GM10248 (cell line): ENCODE measurements at regions not wholly inside any gene's neighbourhood (a gene's known extent, or its start where the extent isn't known, plus 50 kb on each side); places are given as distances from the start of the nearest gene placed in this dataset.

Experiments used
- CTCF ChIA-PET: fragments of 300-600 bp; sonication (Branson Sonifier 250); formaldehyde crosslinking; extraction: SDS; loops from one replicate; lab custom pipeline; 2021; ENCODE audit warnings: antibody characterized with exemption; lab: Yijun Ruan, JAX
- POLR2A ChIA-PET: fragments of 350-650 bp; sonication (Branson Sonifier 250); formaldehyde crosslinking; extraction: SDS; loops from one replicate; lab custom pipeline; 2020; ENCODE audit warnings: antibody characterized with exemption; lab: Yijun Ruan, JAX
- DNase-seq: peaks from one replicate; pipeline ENCODE4 v3.0.0; 2012; ENCODE audit errors: extremely low spot score
- CTCF ChIP-seq: IDR thresholded peaks from 2 replicates; pipeline ENCODE4 v1.5.1; 2012; ENCODE audit warnings: mild to moderate bottlenecking, low read depth; ENCODE audit errors: extremely low read depth, missing control alignments, control extremely low read depth

GRCh38 chr2:12858786-12859185 lies 142.1 kb downstream of the TRIB2 start:
- no peak for DNase-seq
- CTCF ChIA-PET = no interaction called here
- TF ChIP-seq CTCF = no peak
- POLR2A ChIA-PET = no interaction called here

DNA sequence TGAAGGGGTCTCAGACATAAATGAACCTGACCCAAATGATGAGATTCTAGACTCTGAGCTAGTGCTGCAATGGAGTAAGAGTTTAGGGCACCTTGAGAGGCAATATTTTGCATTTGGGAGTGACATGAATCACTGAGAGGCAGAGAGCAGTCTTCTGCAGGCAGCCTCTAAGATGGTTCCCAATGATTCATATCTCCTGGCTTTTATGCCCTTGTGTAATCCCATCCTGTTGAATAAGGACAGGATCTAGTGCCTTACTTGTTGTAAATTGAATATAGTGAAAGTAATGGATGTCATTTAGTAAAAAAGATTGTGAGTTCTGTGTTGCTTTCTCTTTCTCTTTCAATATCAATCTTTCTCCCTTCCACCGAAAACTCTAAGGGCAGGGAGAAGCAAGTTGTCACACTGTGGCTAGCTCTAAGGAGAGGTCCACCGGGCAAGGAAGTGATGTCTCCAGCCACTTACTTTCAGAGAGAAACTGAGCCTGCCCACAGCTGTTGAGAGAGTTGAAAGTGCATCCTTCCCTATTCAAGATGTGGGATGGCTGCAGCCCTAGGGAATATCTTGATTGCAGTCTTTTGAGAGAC lies 144.7 kb downstream of the TRIB2 start:
- ChIA-PET CTCF (no interaction called here), POLR2A (no interaction called here)
- TF ChIP-seq CTCF = no peak
- DNase-seq = no peak

GRCh38 chr2:12862541-12862940 lies 145.8 kb downstream of the TRIB2 start:
- POLR2A ChIA-PET = no interaction called here
- CTCF ChIA-PET = no interaction called here
- no peak for DNase-seq
- TF ChIP-seq CTCF = no peak

DNA sequence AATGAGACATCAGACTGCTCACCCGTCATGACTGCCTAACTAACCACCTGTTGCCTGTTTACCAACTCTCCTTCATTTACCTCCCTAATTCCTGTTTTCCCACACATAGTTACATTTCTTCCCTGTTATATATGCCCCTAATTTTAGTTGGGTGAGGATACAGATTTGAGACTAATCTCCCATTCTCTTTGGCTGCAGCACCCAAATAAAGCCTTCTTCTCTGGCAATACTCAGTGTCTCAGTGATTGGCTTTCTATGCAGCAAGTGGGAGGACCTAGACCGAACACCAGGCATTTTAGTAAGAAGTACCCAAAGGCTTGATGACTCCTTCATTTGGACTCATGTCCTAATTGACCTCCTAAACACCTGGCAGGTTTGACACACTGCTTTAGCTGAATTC lies 147.2 kb downstream of the TRIB2 start:
- ChIA-PET POLR2A (no interaction called here), CTCF (no interaction called here)
- TF ChIP-seq CTCF = no peak
- DNase-seq = no peak

DNA sequence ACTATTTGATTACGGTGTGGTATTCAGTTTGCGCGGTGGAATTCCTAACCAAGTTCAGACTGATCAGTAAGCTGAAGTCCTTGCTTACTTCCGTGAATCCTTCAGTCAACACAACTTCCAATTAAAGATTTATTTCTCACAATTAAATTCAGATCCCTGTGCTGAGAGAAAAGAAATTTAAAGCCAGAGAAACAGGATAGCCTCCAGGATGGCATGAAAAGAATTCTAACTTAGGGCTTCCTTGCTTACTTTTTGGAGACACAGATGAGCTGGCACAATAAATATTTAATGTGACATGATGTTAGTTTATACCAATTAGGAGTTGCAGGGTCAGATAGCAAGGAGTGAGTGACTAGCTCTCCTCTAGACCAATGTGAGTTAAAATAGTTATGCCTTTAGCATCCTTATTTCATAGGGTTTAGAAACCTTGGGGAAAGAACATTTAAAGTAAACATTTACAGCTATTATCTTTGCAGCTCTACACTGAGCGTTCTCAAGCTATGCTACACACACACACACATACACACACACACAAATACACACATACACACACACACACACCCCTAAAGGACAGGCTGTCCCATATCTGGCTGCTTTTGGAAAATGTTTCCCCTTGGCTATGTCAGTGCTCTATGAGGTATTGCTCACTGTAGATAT lies 151.0 kb downstream of the TRIB2 start:
- no peak for DNase-seq
- ChIA-PET POLR2A (no interaction called here), CTCF (interaction anchor here (1.2 kb wide), 1 partner anchor 51 kb away, joined by 3 read pairs; no protein-coding TSS in a partner anchor)
- TF ChIP-seq CTCF = no peak

DNA sequence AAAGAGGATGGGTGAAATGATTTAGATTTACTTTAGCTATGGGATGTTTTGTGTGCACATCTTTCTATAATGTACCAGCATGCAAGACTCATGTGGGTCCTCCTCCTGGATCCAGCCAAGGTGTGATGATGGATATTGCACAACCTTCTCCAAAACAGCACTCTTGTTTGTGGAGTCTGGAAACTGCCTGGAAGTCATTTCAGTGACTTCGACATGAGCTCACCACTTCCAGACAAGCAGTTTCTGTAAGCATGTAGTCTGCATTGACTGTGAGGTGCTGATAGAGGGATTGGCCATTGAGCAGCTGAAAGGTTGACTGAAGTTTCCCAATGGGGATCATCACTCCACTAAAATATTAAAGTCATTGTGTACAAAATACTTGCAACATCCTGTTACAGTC lies 154.0 kb downstream of the TRIB2 start:
- ChIA-PET CTCF (interaction anchor here (1.6 to 2.0 kb wide), 3 partner anchors 17 to 35 kb away, joined by 4 to 5 read pairs (median 4); no protein-coding TSS in a partner anchor), POLR2A (no interaction called here)
- no peak for DNase-seq
- no peak for TF ChIP-seq CTCF
